Muscle layer of duodenum (tissue), 2 donors: ENCODE measurements at regions not wholly inside any gene's neighbourhood (a gene's known extent, or its start where the extent isn't known, plus 50 kb on each side); places are given as distances from the start of the nearest gene placed in this dataset.

Source experiments
- H3K27ac ChIP-seq: one replicate; pipeline ENCODE4 v1.7.0; 2013; ENCODE audit warnings: mild to moderate bottlenecking, low read length
- H3K27me3 ChIP-seq: one replicate; pipeline ENCODE4 v1.7.0; 2013; ENCODE audit warnings: low read depth, mild to moderate bottlenecking, control low read depth, low read length
- H3K36me3 ChIP-seq, 2 donors: one replicate each; pipeline ENCODE4 v1.7.0; 2013; ENCODE audit warnings: low read length in 2 of 2, control low read depth in 1 of 2, mild to moderate bottlenecking in 1 of 2; ENCODE audit not compliant: insufficient read depth in 2 of 2, control insufficient read depth in 1 of 2
- H3K4me1 ChIP-seq, 2 donors: one replicate each; pipeline ENCODE4 v1.7.0; 2013; ENCODE audit warnings: low read length in 2 of 2, mild to moderate bottlenecking in 2 of 2, control low read depth in 1 of 2, moderate library complexity in 1 of 2; ENCODE audit not compliant: insufficient read depth in 2 of 2, control insufficient read depth in 1 of 2
- H3K4me3 ChIP-seq, 2 donors: one replicate each; pipeline ENCODE4 v1.7.0; 2013; ENCODE audit warnings: low read length in 2 of 2, low read depth in 1 of 2, mild to moderate bottlenecking in 1 of 2
- H3K9me3 ChIP-seq, 2 donors: one replicate each; pipeline ENCODE4 v1.7.0; 2013; ENCODE audit warnings: low read length in 2 of 2, control low read depth in 1 of 2, mild to moderate bottlenecking in 1 of 2; ENCODE audit not compliant: control insufficient read depth in 1 of 2
- donor health status: healthy.

GRCh38 chr16:54489225-54490111, 202.9 kb upstream of the IRX3 start:
- Histone ChIP-seq H3K4me3 (no peak overlapping the region), H3K27ac (no peak overlapping the region), H3K9me3 (no peaks in the 10 kb centered on the region), H3K36me3 (no peaks in the 10 kb centered on the region), H3K4me1 (no peaks in the 10 kb centered on the region), H3K27me3 (no peaks in the 10 kb centered on the region)

GRCh38 chr16:54488729-54489128, 202.1 kb upstream of the IRX3 start:
- no peak overlapping the region for H3K27ac ChIP-seq

GRCh38 chr16:54487933-54488332, 201.3 kb upstream of the IRX3 start:
- Histone ChIP-seq H3K36me3 (no peaks in the 10 kb centered on the region), H3K27me3 (no peaks in the 10 kb centered on the region), H3K4me3 (no peak overlapping the region), H3K9me3 (no peaks in the 10 kb centered on the region), H3K27ac (no peak overlapping the region), H3K4me1 (no peaks in the 10 kb centered on the region)

More at GRCh38 chr16:54488729-54489128, 202.1 kb upstream of the IRX3 start:
- H3K27me3 ChIP-seq, result no peaks in the 10 kb centered on the region
- H3K9me3 ChIP-seq, result no peaks in the 10 kb centered on the region
- no peak overlapping the region for H3K4me3 ChIP-seq
- no peaks in the 10 kb centered on the region for H3K4me1 ChIP-seq
- no peaks in the 10 kb centered on the region for H3K36me3 ChIP-seq

GRCh38 chr16:54484700-54485099, 198.1 kb upstream of the IRX3 start:
- no peaks in the 10 kb centered on the region for H3K27me3 ChIP-seq
- H3K4me3 ChIP-seq, result no peak overlapping the region
- no peaks in the 10 kb centered on the region for H3K9me3 ChIP-seq
- no peak overlapping the region for H3K27ac ChIP-seq
- H3K4me1 ChIP-seq, result no peaks in the 10 kb centered on the region
- H3K36me3 ChIP-seq, result no peaks in the 10 kb centered on the region

GRCh38 chr16:54482892-54483574, 196.4 kb upstream of the IRX3 start:
- no peaks in the 10 kb centered on the region for H3K4me1 ChIP-seq
- H3K27ac ChIP-seq, result no peak overlapping the region
- H3K36me3 ChIP-seq, result no peaks in the 10 kb centered on the region
- no peak overlapping the region for H3K4me3 ChIP-seq
- H3K9me3 ChIP-seq, result no peaks in the 10 kb centered on the region
- no peaks in the 10 kb centered on the region for H3K27me3 ChIP-seq

GRCh38 chr16:54480429-54480828, 193.8 kb upstream of the IRX3 start:
- no peak overlapping the region for H3K4me3 ChIP-seq
- no peaks in the 10 kb centered on the region for H3K36me3 ChIP-seq
- H3K9me3 ChIP-seq, result no peaks in the 10 kb centered on the region
- no peaks in the 10 kb centered on the region for H3K27me3 ChIP-seq
- H3K27ac ChIP-seq, result no peak overlapping the region
- no peaks in the 10 kb centered on the region for H3K4me1 ChIP-seq

GRCh38 chr16:54479546-54479945, 193.0 kb upstream of the IRX3 start:
- Histone ChIP-seq H3K4me1 (no peaks in the 10 kb centered on the region), H3K27me3 (no peaks in the 10 kb centered on the region), H3K36me3 (no peaks in the 10 kb centered on the region), H3K9me3 (no peaks in the 10 kb centered on the region), H3K27ac (no peak overlapping the region), H3K4me3 (no peak overlapping the region)

GRCh38 chr16:54477714-54478113, 191.1 kb upstream of the IRX3 start:
- H3K9me3 ChIP-seq, result no peaks in the 10 kb centered on the region
- H3K4me3 ChIP-seq, result no peak overlapping the region
- H3K36me3 ChIP-seq, result no peaks in the 10 kb centered on the region
- no peak overlapping the region for H3K27ac ChIP-seq
- H3K27me3 ChIP-seq, result no peaks in the 10 kb centered on the region
- no peaks in the 10 kb centered on the region for H3K4me1 ChIP-seq

- H3K27ac ChIP-seq, result no peak overlapping the region
- H3K36me3 ChIP-seq, result no peaks in the 10 kb centered on the region
- H3K4me3 ChIP-seq, result no peak overlapping the region
- H3K27me3 ChIP-seq, result no peaks in the 10 kb centered on the region
- no peaks in the 10 kb centered on the region for H3K4me1 ChIP-seq
- no peaks in the 10 kb centered on the region for H3K9me3 ChIP-seq
Observed at GRCh38 chr16:54475019-54475601, 188.5 kb upstream of the IRX3 start.

- Histone ChIP-seq H3K27me3 (no peaks in the 10 kb centered on the region), H3K27ac (no peak overlapping the region), H3K4me1 (no peaks in the 10 kb centered on the region), H3K9me3 (no peaks in the 10 kb centered on the region), H3K36me3 (no peaks in the 10 kb centered on the region), H3K4me3 (no peak overlapping the region)
Observed at GRCh38 chr16:54473226-54473993, 186.8 kb upstream of the IRX3 start.

- H3K9me3 ChIP-seq, result peaks cover 0 to 30% of the 10 kb centered on the region in 2 donors
Observed at GRCh38 chr16:54467398-54467797, 180.8 kb upstream of the IRX3 start.

More at GRCh38 chr16:54467398-54467797, 180.8 kb upstream of the IRX3 start:
- no peak overlapping the region for H3K27ac ChIP-seq
- no peaks in the 10 kb centered on the region for H3K36me3 ChIP-seq
- no peaks in the 10 kb centered on the region for H3K4me1 ChIP-seq
- no peaks in the 10 kb centered on the region for H3K27me3 ChIP-seq
- no peak overlapping the region for H3K4me3 ChIP-seq
